GM12878 (cell line): ENCODE measurements at regions not wholly inside any gene's neighbourhood (a gene's known extent, or its start where the extent isn't known, plus 50 kb on each side); places are given as distances from the start of the nearest gene placed in this dataset.

Experiments used
- ATAC-seq: fragments of 200-7000 bp; cut with Tn5 transposase; 3 replicates; pipeline ENCODE4 v1.9.1; 2020; ENCODE audit warnings: mild to moderate bottlenecking, moderate library complexity
- BruUV-seq: library from RNA; stranded (reverse); fragments of 400-500 nt; replicated peaks from 2 replicates; lab custom pipeline; 2021; lab: Mats Ljungman, UMichigan
- CTCF ChIA-PET: fragments of 300-600 bp; sonication (Branson Sonifier 250); formaldehyde crosslinking; extraction: SDS; loops from one replicate; lab custom pipeline; 2021; ENCODE audit warnings: inconsistent platforms; lab: Yijun Ruan, JAX
- POLR2A ChIA-PET: fragments of 350-600 bp; formaldehyde crosslinking; extraction: SDS; loops from one replicate; lab custom pipeline; 2021; ENCODE audit warnings: inconsistent platforms; lab: Charles Lee
- RAD21 ChIA-PET: fragments of 300-600 bp; sonication (Branson Sonifier 250); formaldehyde crosslinking; loops from one replicate; lab custom pipeline; 2023; ENCODE audit warnings: antibody characterized with exemption; ENCODE audit not compliant: unreplicated experiment; lab: Charles Lee
- SMC1A ChIA-PET: fragments of 300-600 bp; sonication (Branson Sonifier 250); formaldehyde crosslinking; loops from one replicate; lab custom pipeline; 2023; ENCODE audit not compliant: unreplicated experiment, uncharacterized antibody; lab: Charles Lee
- DNase-seq: peaks from one replicate; pipeline ENCODE4 v3.0.0-alpha.2; 2011; ENCODE audit warnings: low read depth, low spot score
- FAIRE-seq: peaks from 3 replicates; lab custom pipeline; 2011; peaks lifted over from hg19 to GRCh38; lab: Jason Lieb, UNC
- H2AFZ ChIP-seq: 2 replicates; pipeline ENCODE4 v1.6.0; 2011; ENCODE audit warnings: low read depth, low read length, control low read depth; ENCODE audit not compliant: control insufficient read depth
- H3K27ac ChIP-seq: 2 replicates; pipeline ENCODE4 v1.5.1; 2011; ENCODE audit warnings: control low read depth; ENCODE audit not compliant: control insufficient read depth, insufficient read depth
- H3K27me3 ChIP-seq, 2 experiments: replicated peaks in 1 of 2; 2 replicates each; pipeline versions ENCODE4 v1.6.0 to v1.6.1; 2011; ENCODE audit warnings: low read length in 1 of 2; ENCODE audit not compliant: control insufficient read depth in 2 of 2, insufficient read depth in 2 of 2
- H3K36me3 ChIP-seq, 2 experiments: 2 replicates each; pipeline ENCODE4 v1.5.1; 2011; ENCODE audit warnings: low read length in 1 of 2; ENCODE audit not compliant: control insufficient read depth in 2 of 2, insufficient read depth in 2 of 2
- H3K4me1 ChIP-seq: 2 replicates; pipeline ENCODE4 v1.6.1; 2011; ENCODE audit warnings: mild to moderate bottlenecking, low read length, moderate library complexity, mixed read lengths; ENCODE audit not compliant: control insufficient read depth, insufficient read depth
- H3K4me2 ChIP-seq: 2 replicates; pipeline ENCODE4 v1.6.0; 2011; ENCODE audit warnings: control low read depth; ENCODE audit not compliant: control insufficient read depth, insufficient read depth
- H3K4me3 ChIP-seq: fragments of 200-600 bp; sonication (generic); 2 replicates; pipeline ENCODE4 v1.5.1; 2016
- H3K79me2 ChIP-seq: 2 replicates; pipeline ENCODE4 v1.6.0; 2011; ENCODE audit warnings: low read length; ENCODE audit not compliant: control insufficient read depth, insufficient read depth
- H3K9ac ChIP-seq: 2 replicates; pipeline ENCODE4 v1.8.0; 2011; ENCODE audit warnings: low read length, control low read depth, mixed read lengths; ENCODE audit not compliant: control insufficient read depth, insufficient read depth
- H3K9me3 ChIP-seq: replicated peaks from 3 replicates; pipeline ENCODE4 v1.5.1; 2011; ENCODE audit warnings: mild to moderate bottlenecking, low read length; ENCODE audit not compliant: control insufficient read depth, insufficient read depth
- H4K20me1 ChIP-seq: 2 replicates; pipeline ENCODE4 v1.6.0; 2011; ENCODE audit not compliant: control insufficient read depth, insufficient read depth
- BCL11A ChIP-seq: IDR thresholded peaks from 2 replicates; pipeline ENCODE4 v1.6.1; 2011; ENCODE audit warnings: low read depth, low read length
- BRCA1 ChIP-seq: IDR thresholded peaks from 2 replicates; pipeline ENCODE4 v1.6.1; 2011; ENCODE audit warnings: low read depth, low read length, improper control_type of control experiment
- CBFB ChIP-seq: IDR thresholded peaks from 2 replicates; pipeline ENCODE4 v1.6.1; 2016; ENCODE audit warnings: antibody characterized with exemption, low read depth
- CREB1 ChIP-seq: IDR thresholded peaks from 2 replicates; pipeline ENCODE4 v1.6.1; 2012; ENCODE audit warnings: low read depth, mild to moderate bottlenecking, inconsistent platforms
- KDM1A ChIP-seq: fragments of 200-600 bp; sonication (generic); IDR thresholded peaks from 2 replicates; pipeline ENCODE4 v1.6.1; 2016; ENCODE audit warnings: borderline replicate concordance
- LARP7 ChIP-seq: fragments of 450-650 bp; IDR thresholded peaks from 2 replicates; pipeline ENCODE4 v1.6.1; 2017; ENCODE audit warnings: mild to moderate bottlenecking
- MYC ChIP-seq: IDR thresholded peaks from 2 replicates; pipeline ENCODE4 v1.6.1; 2011; ENCODE audit warnings: mild to moderate bottlenecking, low read length, moderate library complexity, inconsistent platforms; ENCODE audit not compliant: insufficient read depth, insufficient replicate concordance, insufficient read length, severe bottlenecking
- NFYB ChIP-seq: IDR thresholded peaks from 2 replicates; pipeline ENCODE4 v1.6.1; 2011; ENCODE audit warnings: low read depth, mild to moderate bottlenecking, low read length, improper control_type of control experiment, moderate library complexity; ENCODE audit not compliant: insufficient read depth
- NR2C2 ChIP-seq: IDR thresholded peaks from 2 replicates; pipeline ENCODE4 v1.6.1; 2011; ENCODE audit warnings: borderline replicate concordance, low read depth; ENCODE audit not compliant: control insufficient read depth, insufficient read length
- RBBP5 ChIP-seq: fragments of 200-600 bp; sonication (generic); conservative IDR thresholded peaks from 2 replicates; pipeline ENCODE4 v1.6.1; 2016
- SRF ChIP-seq, 2 experiments: IDR thresholded peaks; 2 replicates each; pipeline ENCODE4 v1.6.1; 2011; ENCODE audit warnings: low read depth in 2 of 2, low read length in 2 of 2, mild to moderate bottlenecking in 1 of 2, moderate library complexity in 1 of 2
- WRNIP1 ChIP-seq: IDR thresholded peaks from 2 replicates; pipeline ENCODE4 v1.6.1; 2011; ENCODE audit warnings: low read depth, low read length, improper control_type of control experiment, borderline replicate concordance
- WGBS: methylation state at CpG from one replicate; pipeline ENCODE4 v1.1.6; 2016; ENCODE audit warnings: low lambda C conversion rate; ENCODE audit not compliant: insufficient replicate concordance, insufficient coverage; ENCODE audit errors: missing lambda C conversion rate; 5-methylcytosine and 5-hydroxymethylcytosine counted together
- in situ Hi-C: fragments of 300-500 bp; cut with MboI; formaldehyde crosslinking; loops from 9 replicates; pipeline ENCODE4 v1.14.3; 2018; ENCODE audit warnings: mixed read lengths
- intact Hi-C: fragments of 100-400 bp; cut with micrococcal nuclease; formaldehyde crosslinking; loops from one replicate; pipeline ENCODE4 v1.14.2; 2022; ENCODE audit not compliant: unreplicated experiment
- TF ChIP-seq, protein P1 (sequence below): IDR thresholded peaks from 2 replicates; pipeline ENCODE4 v1.6.1; 2012; ENCODE audit warnings: low read depth, low read length, improper control_type of control experiment
- TF ChIP-seq, protein P2 (sequence below): fragments of 450-650 bp; IDR thresholded peaks from 2 replicates; pipeline ENCODE4 v1.6.1; 2016; ENCODE audit warnings: mild to moderate bottlenecking, moderate library complexity, borderline replicate concordance

DNA sequence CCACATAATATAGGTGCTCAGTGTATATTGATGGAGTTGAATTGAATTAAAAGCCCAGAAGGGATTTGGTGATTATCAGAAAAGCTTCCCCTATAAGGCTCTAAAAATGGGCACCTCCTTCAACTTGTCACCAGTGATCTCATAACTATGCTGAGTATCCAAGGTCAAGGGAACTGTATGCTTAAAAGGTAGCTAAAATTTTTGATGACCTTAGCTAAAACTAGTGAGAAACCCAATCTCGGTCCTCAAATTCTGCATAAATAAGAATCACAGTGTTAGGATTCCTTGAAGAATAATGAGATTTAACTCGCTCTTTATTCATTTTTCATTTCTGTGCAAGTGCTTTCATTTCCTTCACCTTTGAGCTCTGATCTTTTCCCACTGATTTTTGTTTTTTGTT, 87.7 kb upstream of the AP1S2 start:
- Histone ChIP-seq H4K20me1 (no peaks in the 10 kb centered on the region), H3K9ac (no peak overlapping the region), H3K4me2 (no peak overlapping the region), H3K27me3 (no peaks in the 10 kb centered on the region; a peak in 1 of 4 replicates), H3K4me3 (no peak overlapping the region), H3K9me3 (no peaks in the 10 kb centered on the region; the same call in 2 of the 3 replicates), H2AFZ (no peak overlapping the region), H3K36me3 (no peaks in the 10 kb centered on the region), H3K79me2 (no peaks in the 10 kb centered on the region), H3K27ac (no peak overlapping the region), H3K4me1 (no peaks in the 10 kb centered on the region)
- ChIA-PET POLR2A (no interaction called here), SMC1A (interaction anchor here (0.8 kb wide), 1 partner anchor 18 kb away, joined by 3 read pairs; no protein-coding TSS in a partner anchor), CTCF (interaction anchor here (0.6 kb wide), 1 partner anchor 46 kb away, joined by 3 read pairs; no protein-coding TSS in a partner anchor), RAD21 (no interaction called here)
- intact Hi-C loops = no loop called here
- in situ Hi-C loops = no loop called here
- WGBS = 96% methylated on average over 2 of the region's 2 CpGs
- no peak for ATAC-seq
- no peak for TF ChIP-seq NFYB
- no peak for TF ChIP-seq CBFB
- TF ChIP-seq, protein P1, sequence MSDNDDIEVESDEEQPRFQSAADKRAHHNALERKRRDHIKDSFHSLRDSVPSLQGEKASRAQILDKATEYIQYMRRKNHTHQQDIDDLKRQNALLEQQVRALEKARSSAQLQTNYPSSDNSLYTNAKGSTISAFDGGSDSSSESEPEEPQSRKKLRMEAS = no peak
- no peak for TF ChIP-seq MYC
- TF ChIP-seq BRCA1 = no peak
- TF ChIP-seq RBBP5 = no peak
- no peak for TF ChIP-seq WRNIP1
- TF ChIP-seq NR2C2 = no peak
- no peak for TF ChIP-seq CREB1
- TF ChIP-seq, protein P2, sequence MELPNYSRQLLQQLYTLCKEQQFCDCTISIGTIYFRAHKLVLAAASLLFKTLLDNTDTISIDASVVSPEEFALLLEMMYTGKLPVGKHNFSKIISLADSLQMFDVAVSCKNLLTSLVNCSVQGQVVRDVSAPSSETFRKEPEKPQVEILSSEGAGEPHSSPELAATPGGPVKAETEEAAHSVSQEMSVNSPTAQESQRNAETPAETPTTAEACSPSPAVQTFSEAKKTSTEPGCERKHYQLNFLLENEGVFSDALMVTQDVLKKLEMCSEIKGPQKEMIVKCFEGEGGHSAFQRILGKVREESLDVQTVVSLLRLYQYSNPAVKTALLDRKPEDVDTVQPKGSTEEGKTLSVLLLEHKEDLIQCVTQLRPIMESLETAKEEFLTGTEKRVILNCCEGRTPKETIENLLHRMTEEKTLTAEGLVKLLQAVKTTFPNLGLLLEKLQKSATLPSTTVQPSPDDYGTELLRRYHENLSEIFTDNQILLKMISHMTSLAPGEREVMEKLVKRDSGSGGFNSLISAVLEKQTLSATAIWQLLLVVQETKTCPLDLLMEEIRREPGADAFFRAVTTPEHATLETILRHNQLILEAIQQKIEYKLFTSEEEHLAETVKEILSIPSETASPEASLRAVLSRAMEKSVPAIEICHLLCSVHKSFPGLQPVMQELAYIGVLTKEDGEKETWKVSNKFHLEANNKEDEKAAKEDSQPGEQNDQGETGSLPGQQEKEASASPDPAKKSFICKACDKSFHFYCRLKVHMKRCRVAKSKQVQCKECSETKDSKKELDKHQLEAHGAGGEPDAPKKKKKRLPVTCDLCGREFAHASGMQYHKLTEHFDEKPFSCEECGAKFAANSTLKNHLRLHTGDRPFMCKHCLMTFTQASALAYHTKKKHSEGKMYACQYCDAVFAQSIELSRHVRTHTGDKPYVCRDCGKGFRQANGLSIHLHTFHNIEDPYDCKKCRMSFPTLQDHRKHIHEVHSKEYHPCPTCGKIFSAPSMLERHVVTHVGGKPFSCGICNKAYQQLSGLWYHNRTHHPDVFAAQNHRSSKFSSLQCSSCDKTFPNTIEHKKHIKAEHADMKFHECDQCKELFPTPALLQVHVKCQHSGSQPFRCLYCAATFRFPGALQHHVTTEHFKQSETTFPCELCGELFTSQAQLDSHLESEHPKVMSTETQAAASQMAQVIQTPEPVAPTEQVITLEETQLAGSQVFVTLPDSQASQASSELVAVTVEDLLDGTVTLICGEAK = no peak
- no peak for TF ChIP-seq BCL11A
- no peak for TF ChIP-seq LARP7
- no peak for TF ChIP-seq KDM1A
- no peak for TF ChIP-seq SRF (IDR thresholded peaks at IDR 0.05; ENCODE audit: low read depth in 2 of 2, low read length in 2 of 2)
- no TSS peak for BruUV-seq
- FAIRE-seq = no peak
- DNase-seq = no peak
